Activated T-helper 1 cell treated with anti-CD3 and anti-CD28 coated beads, Interleukin-12 subunit alpha, Interleukin-12 subunit beta, Interleukin-2, Interleukin-4 antibody, amounts not matched to agents 30 ng/mL and 10 ng/mL and 1 ng/mL, durations not matched to agents 14 hours and 24 hours and 36 hours (primary cell): ENCODE measurements at regions not wholly inside any gene's neighbourhood (a gene's known extent, or its start where the extent isn't known, plus 50 kb on each side); places are given as distances from the start of the nearest gene placed in this dataset.
"Not testable (repeated sequence)": the region's sequence is repeated elsewhere in the genome, so short reads cannot be mapped to it uniquely, and the experiment has no call there.

Source experiments
- DNase-seq: peaks from one replicate; pipeline ENCODE4 v3.0.0; 2021; ENCODE audit warnings: low spot score
- H3K27ac Mint-ChIP-seq: one replicate; pipeline ENCODE4 v1.8.0; 2021; ENCODE audit warnings: mild to moderate bottlenecking, mixed read lengths
- H3K27me3 Mint-ChIP-seq: one replicate; pipeline ENCODE4 v1.8.0; 2022; ENCODE audit warnings: mild to moderate bottlenecking, moderate library complexity, mixed read lengths; ENCODE audit not compliant: insufficient read depth
- H3K36me3 Mint-ChIP-seq: one replicate; pipeline ENCODE4 v1.8.0; 2021; ENCODE audit warnings: low read depth, mixed read lengths
- H3K4me1 Mint-ChIP-seq: one replicate; pipeline ENCODE4 v1.8.0; 2021; ENCODE audit warnings: low read depth, mixed read lengths
- H3K4me3 Mint-ChIP-seq: one replicate; pipeline ENCODE4 v1.8.0; 2021; ENCODE audit warnings: mild to moderate bottlenecking, moderate library complexity, mixed read lengths
- H3K9me3 Mint-ChIP-seq: one replicate; pipeline ENCODE4 v1.8.0; 2021; ENCODE audit warnings: mixed read lengths
- intact Hi-C: fragments of 100-400 bp; cut with micrococcal nuclease; formaldehyde crosslinking; loops from one replicate; pipeline ENCODE4 v1.15.1; 2024

GRCh38 chr11:129572667-129573066 is 197.0 kb downstream of the BARX2 start:
- H3K36me3 Mint-ChIP-seq, H3K27me3 Mint-ChIP-seq, H3K27ac Mint-ChIP-seq, H3K4me1 Mint-ChIP-seq, intact Hi-C loops, DNase-seq, H3K4me3 Mint-ChIP-seq: not testable (repeated sequence)
- peaks cover 23% of the 10 kb centered on the region for H3K9me3 Mint-ChIP-seq

DNA sequence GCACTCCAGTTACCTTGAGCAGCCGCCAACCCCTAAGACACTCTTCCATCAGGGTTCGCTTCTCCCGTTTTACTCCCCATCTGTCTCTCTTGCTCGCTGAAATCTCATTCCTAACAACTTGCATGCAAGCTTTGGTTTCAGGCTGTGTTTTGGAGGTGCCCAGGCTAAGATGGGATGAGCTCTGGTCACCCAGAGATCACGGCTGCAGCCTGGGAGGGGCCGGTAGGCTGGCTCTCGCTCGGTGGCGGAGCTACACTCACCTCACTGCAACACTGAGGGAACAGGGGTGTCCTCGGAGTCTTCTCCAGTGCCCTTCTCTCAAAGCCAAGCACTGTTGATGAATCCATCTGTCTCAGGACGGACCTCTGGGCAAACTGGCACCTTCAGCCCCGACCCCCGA is 197.5 kb downstream of the BARX2 start:
- peaks cover 4% of the 10 kb centered on the region for H3K27me3 Mint-ChIP-seq
- intact Hi-C loops = no loop called here
- H3K36me3 Mint-ChIP-seq = peaks cover 1% of the 10 kb centered on the region
- H3K27ac Mint-ChIP-seq = no peak overlapping the region
- H3K4me3 Mint-ChIP-seq = no peak overlapping the region
- peaks cover 23% of the 10 kb centered on the region for H3K9me3 Mint-ChIP-seq
- no peak for DNase-seq
- no peaks in the 10 kb centered on the region for H3K4me1 Mint-ChIP-seq

GRCh38 chr11:129574431-129574830 is 198.8 kb downstream of the BARX2 start:
- H3K9me3 Mint-ChIP-seq = peaks cover 18% of the 10 kb centered on the region
- H3K4me3 Mint-ChIP-seq = no peak overlapping the region
- DNase-seq = no peak
- intact Hi-C loops = no loop called here
- no peaks in the 10 kb centered on the region for H3K36me3 Mint-ChIP-seq
- H3K27me3 Mint-ChIP-seq = no peaks in the 10 kb centered on the region
- H3K4me1 Mint-ChIP-seq = no peaks in the 10 kb centered on the region
- H3K27ac Mint-ChIP-seq = no peak overlapping the region

DNA sequence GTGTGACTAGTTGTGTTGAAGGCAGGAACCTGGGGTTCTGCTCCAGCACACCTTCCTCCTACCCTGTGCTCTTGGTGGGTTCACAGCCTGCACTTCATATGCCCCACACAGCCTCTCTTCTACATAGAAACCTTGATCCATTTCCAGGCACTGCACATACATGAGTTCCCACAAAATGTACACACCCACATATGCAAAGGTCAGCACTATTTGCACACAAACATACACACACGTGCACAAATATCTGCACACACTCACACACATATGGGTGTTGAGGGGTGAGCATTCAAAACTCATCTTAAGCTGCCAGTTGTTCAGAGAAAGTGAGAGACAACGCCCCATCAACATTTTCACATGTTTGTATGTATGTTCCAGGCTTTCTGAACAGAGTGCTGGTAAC is 201.0 kb downstream of the BARX2 start:
- DNase-seq = no peak
- no peak overlapping the region for H3K4me3 Mint-ChIP-seq
- H3K27ac Mint-ChIP-seq = no peak overlapping the region
- H3K4me1 Mint-ChIP-seq = no peaks in the 10 kb centered on the region
- no peaks in the 10 kb centered on the region for H3K27me3 Mint-ChIP-seq
- peaks cover 18% of the 10 kb centered on the region for H3K9me3 Mint-ChIP-seq
- H3K36me3 Mint-ChIP-seq = no peaks in the 10 kb centered on the region
- intact Hi-C loops = no loop called here

DNA sequence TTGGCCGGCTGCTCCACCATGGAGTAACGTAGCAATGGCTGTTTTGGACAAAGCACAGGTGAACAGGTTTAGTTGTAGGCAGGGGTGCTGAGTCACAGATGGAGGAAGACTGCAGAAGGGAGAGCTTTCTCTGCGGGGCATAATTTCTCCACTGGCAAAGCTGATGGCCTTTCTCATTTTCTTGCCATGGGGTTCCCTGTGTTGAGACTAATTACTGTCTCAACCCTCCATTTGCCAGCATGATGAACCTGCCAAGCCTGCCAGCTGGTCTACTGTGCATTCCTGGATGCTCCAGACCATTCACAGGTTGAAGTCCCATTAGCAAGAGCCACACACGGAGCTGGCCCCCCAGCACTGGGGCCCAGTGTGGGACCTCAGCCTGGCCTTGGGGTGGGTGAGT is 202.4 kb downstream of the BARX2 start:
- no peak for DNase-seq
- H3K4me3 Mint-ChIP-seq = no peak overlapping the region
- peaks cover 18% of the 10 kb centered on the region for H3K9me3 Mint-ChIP-seq
- intact Hi-C loops = no loop called here
- no peaks in the 10 kb centered on the region for H3K36me3 Mint-ChIP-seq
- no peaks in the 10 kb centered on the region for H3K4me1 Mint-ChIP-seq
- no peak overlapping the region for H3K27ac Mint-ChIP-seq
- H3K27me3 Mint-ChIP-seq = no peaks in the 10 kb centered on the region

DNA sequence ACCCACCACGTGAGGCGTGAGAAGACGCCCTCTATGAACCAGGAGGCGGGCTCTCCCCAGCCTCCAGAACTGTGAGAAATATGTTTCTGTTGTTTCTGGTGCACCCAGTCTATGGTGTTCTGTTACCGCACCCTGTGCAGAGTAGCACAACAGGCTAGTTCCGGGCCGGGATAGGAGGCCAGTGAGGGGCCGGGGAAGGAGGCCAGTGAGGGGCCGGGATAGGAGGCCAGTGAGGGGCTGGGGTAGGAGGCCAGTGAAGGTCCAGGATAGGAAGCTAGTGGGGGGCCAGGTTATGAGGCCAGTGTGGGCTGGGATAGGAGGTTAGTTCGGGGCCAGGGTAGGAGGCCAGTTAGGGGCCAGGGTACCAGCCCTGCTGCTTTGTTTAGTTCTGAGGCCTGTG is 204.6 kb downstream of the BARX2 start:
- Mint-ChIP-seq H3K9me3 (peaks cover 7% of the 10 kb centered on the region), H3K4me1 (no peaks in the 10 kb centered on the region), H3K27ac (no peak overlapping the region), H3K36me3 (no peaks in the 10 kb centered on the region), H3K27me3 (no peaks in the 10 kb centered on the region), H3K4me3 (no peak overlapping the region)
- no peak for DNase-seq
- intact Hi-C loops = no loop called here

GRCh38 chr11:129584316-129584715 is 208.7 kb downstream of the BARX2 start:
- H3K36me3 Mint-ChIP-seq = no peaks in the 10 kb centered on the region
- no peaks in the 10 kb centered on the region for H3K4me1 Mint-ChIP-seq
- H3K27ac Mint-ChIP-seq = no peak overlapping the region
- no peaks in the 10 kb centered on the region for H3K9me3 Mint-ChIP-seq
- intact Hi-C loops = no loop called here
- DNase-seq = no peak
- H3K4me3 Mint-ChIP-seq = no peak overlapping the region
- H3K27me3 Mint-ChIP-seq = no peaks in the 10 kb centered on the region

- Mint-ChIP-seq H3K27ac (no peak overlapping the region), H3K4me1 (no peaks in the 10 kb centered on the region), H3K36me3 (no peaks in the 10 kb centered on the region), H3K4me3 (no peak overlapping the region), H3K9me3 (no peaks in the 10 kb centered on the region), H3K27me3 (peaks cover 5% of the 10 kb centered on the region)
- DNase-seq = no peak
- intact Hi-C loops = no loop called here
Measured at GRCh38 chr11:129589190-129589860, 213.7 kb downstream of the BARX2 start.

DNA sequence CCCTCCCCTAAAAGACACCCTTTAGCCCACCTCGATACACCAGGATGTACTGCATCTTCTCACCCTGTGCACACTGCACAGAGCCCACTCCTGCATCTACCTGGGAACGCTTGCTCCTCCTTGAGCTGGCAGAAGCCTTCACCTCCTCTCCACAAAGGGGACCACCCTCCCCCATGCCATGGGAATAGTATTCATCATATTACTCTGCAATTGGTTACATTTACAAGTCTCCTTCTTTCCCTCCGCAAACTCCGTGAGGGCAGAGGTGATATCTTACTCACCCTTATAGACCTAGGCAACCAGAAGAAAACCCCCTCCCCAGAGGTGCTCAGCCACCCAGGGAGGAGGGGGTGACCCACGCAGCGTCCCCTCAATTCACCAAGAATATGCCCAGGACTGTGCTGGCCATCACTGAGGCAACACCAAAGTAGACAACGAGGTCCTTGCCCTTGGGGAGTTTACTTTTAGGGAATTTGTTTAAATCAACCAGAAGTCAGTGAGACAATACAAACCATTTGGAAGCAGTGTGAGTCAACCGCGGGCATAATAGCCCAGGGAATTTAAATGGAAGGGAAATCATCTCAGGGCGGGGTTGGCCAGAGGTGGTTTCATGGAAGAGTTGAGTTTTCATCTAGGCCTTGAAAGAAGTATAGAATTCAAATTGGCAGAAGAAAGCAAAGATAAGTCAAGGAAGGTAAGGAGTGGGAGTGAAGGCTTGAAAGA is 214.5 kb downstream of the BARX2 start:
- Mint-ChIP-seq H3K36me3 (no peaks in the 10 kb centered on the region), H3K27ac (no peak overlapping the region), H3K27me3 (peaks cover 5% of the 10 kb centered on the region), H3K4me1 (no peaks in the 10 kb centered on the region), H3K4me3 (no peak overlapping the region), H3K9me3 (no peaks in the 10 kb centered on the region)
- intact Hi-C loops = no loop called here
- DNase-seq = no peak

DNA sequence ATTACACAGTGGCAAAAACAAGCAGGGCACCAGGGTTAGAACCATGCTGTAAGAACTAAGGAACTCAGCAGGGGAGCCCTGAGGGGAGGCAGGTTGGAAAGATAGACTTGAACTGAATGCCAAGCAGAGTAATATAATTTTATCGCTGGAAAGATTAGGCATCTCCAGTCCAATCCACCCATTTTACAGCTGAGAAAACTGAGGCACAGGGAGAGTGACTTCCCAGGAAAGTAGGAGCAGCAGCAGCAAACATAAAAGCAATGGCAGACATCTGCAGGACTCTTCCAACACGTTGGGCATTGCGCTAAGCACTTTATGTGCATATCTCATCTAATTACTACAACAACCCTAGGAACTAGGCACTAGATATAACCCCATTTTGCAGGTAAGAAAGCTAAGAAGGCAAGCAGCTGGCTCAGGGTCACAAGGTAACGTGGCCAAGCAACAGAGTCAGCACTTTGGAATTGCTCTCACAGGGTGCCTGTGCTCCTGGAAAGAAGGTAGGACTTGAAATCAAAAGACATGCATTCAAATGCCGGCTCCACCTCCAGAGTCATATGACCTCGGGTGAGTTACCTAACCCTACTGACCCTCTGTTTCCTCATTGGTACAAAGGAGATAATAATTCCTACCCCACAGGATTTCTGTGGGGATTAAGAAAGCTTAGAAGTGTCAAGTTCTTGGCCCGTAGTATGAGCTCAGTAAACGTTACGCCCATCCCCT is 215.3 kb downstream of the BARX2 start:
- no peaks in the 10 kb centered on the region for H3K9me3 Mint-ChIP-seq
- peaks cover 5% of the 10 kb centered on the region for H3K27me3 Mint-ChIP-seq
- H3K36me3 Mint-ChIP-seq = no peaks in the 10 kb centered on the region
- no peak overlapping the region for H3K27ac Mint-ChIP-seq
- no peak for DNase-seq
- no peaks in the 10 kb centered on the region for H3K4me1 Mint-ChIP-seq
- H3K4me3 Mint-ChIP-seq = no peak overlapping the region
- intact Hi-C loops = no loop called here

- H3K4me1 Mint-ChIP-seq = no peaks in the 10 kb centered on the region
- no peaks in the 10 kb centered on the region for H3K36me3 Mint-ChIP-seq
- no peak overlapping the region for H3K4me3 Mint-ChIP-seq
- no peak for DNase-seq
- intact Hi-C loops = no loop called here
- H3K27ac Mint-ChIP-seq = no peak overlapping the region
- H3K27me3 Mint-ChIP-seq = peaks cover 5% of the 10 kb centered on the region
- peaks cover 4% of the 10 kb centered on the region for H3K9me3 Mint-ChIP-seq
Measured at GRCh38 chr11:129591527-129591926, 215.9 kb downstream of the BARX2 start.

- intact Hi-C loops = loop anchor here (1.0 kb wide), 1 partner anchor 42 kb away; no protein-coding TSS in a partner anchor
- Mint-ChIP-seq H3K9me3 (peaks cover 6% of the 10 kb centered on the region), H3K27ac (no peak overlapping the region), H3K4me3 (no peak overlapping the region), H3K4me1 (no peaks in the 10 kb centered on the region), H3K36me3 (no peaks in the 10 kb centered on the region), H3K27me3 (peaks cover 5% of the 10 kb centered on the region)
- DNase-seq = no peak
Measured at GRCh38 chr11:129592191-129592590, 216.5 kb downstream of the BARX2 start.

- intact Hi-C loops = no loop called here
Measured at GRCh38 chr11:129593098-129593497, 217.4 kb downstream of the BARX2 start.

More at GRCh38 chr11:129593098-129593497, 217.4 kb downstream of the BARX2 start:
- Mint-ChIP-seq H3K4me1 (no peaks in the 10 kb centered on the region), H3K27ac (no peak overlapping the region), H3K27me3 (peaks cover 5% of the 10 kb centered on the region), H3K4me3 (no peak overlapping the region), H3K9me3 (peaks cover 6% of the 10 kb centered on the region), H3K36me3 (no peaks in the 10 kb centered on the region)
- DNase-seq = no peak
